ENCODE measurements at regions not wholly inside any gene's neighbourhood (a gene's known extent, or its start where the extent isn't known, plus 50 kb on each side); places are given as distances from the start of the nearest gene placed in this dataset.
"Not testable (repeated sequence)": the region's sequence is repeated elsewhere in the genome, so short reads cannot be mapped to it uniquely, and the experiment has no call there.

GRCh38 chr20:29325304-29325640, 1932.2 kb upstream of the DEFB115 start:
- DNase-seq (no peak), FAIRE-seq (no peak)
- H3K27me3 ChIP-seq (ENCODE audit: control insufficient read depth, insufficient read depth, low read length) = no peaks in the 10 kb centered on the region

DNA sequence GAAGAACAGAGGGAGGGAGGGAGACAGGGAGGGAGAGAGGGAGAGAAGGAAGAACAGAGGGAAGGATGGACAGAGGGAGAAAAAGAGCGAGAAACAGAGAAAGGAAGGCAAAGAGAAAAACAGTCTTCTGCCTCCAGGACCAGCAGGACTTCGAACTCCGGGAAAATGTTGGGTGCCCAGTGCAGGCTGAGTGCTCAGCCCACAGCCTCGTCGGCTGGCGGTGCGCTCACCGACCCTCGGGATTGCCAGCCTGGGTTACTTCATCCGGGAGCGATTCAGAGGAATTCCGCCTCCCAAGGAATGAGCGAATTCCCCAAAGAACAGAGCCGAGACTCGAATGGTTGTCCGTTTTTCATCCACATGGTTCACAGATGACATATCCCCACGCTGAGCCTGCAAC, 1931.7 kb upstream of the DEFB115 start:
- FAIRE-seq = not testable (repeated sequence)

More at GRCh38 chr20:29325304-29325640, 1932.2 kb upstream of the DEFB115 start:
- H3K9me3 ChIP-seq (ENCODE audit: control insufficient read depth in 2 of 3, insufficient read depth in 1 of 3, low read length in 3 of 3) = peaks cover 0 to 5% (median 3%) of the 10 kb centered on the region in 3 donors
- H3K27ac ChIP-seq (ENCODE audit: low read depth in 2 of 2, low read length in 2 of 2) = no peak overlapping the region
- H3K4me1 ChIP-seq (ENCODE audit: control insufficient read depth in 2 of 3, insufficient read depth in 2 of 3, low read depth in 1 of 3, low read length in 3 of 3) = no peaks in the 10 kb centered on the region
- no peak overlapping the region for H3K9ac ChIP-seq (ENCODE audit: low read length in 3 of 3)
- H3K4me3 ChIP-seq (ENCODE audit: low read length in 3 of 3) = no peak overlapping the region
- intact Hi-C loops (cut with DNase I) = no loop called here
- no peaks in the 10 kb centered on the region for H3K36me3 ChIP-seq (ENCODE audit: control insufficient read depth in 2 of 3, insufficient read depth in 3 of 3, low read length in 3 of 3)
- TF ChIP-seq, protein P1, sequence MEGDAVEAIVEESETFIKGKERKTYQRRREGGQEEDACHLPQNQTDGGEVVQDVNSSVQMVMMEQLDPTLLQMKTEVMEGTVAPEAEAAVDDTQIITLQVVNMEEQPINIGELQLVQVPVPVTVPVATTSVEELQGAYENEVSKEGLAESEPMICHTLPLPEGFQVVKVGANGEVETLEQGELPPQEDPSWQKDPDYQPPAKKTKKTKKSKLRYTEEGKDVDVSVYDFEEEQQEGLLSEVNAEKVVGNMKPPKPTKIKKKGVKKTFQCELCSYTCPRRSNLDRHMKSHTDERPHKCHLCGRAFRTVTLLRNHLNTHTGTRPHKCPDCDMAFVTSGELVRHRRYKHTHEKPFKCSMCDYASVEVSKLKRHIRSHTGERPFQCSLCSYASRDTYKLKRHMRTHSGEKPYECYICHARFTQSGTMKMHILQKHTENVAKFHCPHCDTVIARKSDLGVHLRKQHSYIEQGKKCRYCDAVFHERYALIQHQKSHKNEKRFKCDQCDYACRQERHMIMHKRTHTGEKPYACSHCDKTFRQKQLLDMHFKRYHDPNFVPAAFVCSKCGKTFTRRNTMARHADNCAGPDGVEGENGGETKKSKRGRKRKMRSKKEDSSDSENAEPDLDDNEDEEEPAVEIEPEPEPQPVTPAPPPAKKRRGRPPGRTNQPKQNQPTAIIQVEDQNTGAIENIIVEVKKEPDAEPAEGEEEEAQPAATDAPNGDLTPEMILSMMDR (IDR thresholded peaks at IDR 0.05; ENCODE audit: borderline replicate concordance, extremely low read depth, insufficient read depth) = no peak

GRCh38 chr20:29326376-29327070, 1930.9 kb upstream of the DEFB115 start:
- TF ChIP-seq, protein P1 (IDR thresholded peaks at IDR 0.05; ENCODE audit: borderline replicate concordance, extremely low read depth, insufficient read depth) = no peak
- no peaks in the 10 kb centered on the region for H3K4me1 ChIP-seq (ENCODE audit: control insufficient read depth in 2 of 3, insufficient read depth in 2 of 3, low read depth in 1 of 3, low read length in 3 of 3)
- no peaks in the 10 kb centered on the region for H3K36me3 ChIP-seq (ENCODE audit: control insufficient read depth in 2 of 3, insufficient read depth in 3 of 3, low read length in 3 of 3)
- no peak overlapping the region for H3K27ac ChIP-seq (ENCODE audit: low read depth in 2 of 2, low read length in 2 of 2)
- no peak overlapping the region for H3K4me3 ChIP-seq (ENCODE audit: low read length in 3 of 3)
- DNase-seq = peak in 1 of 5 donors; percentile 81
- H3K9ac ChIP-seq (ENCODE audit: low read length in 3 of 3) = no peak overlapping the region
- H3K27me3 ChIP-seq (ENCODE audit: control insufficient read depth, insufficient read depth, low read length) = no peaks in the 10 kb centered on the region
- FAIRE-seq = no peak
- H3K9me3 ChIP-seq (ENCODE audit: control insufficient read depth in 2 of 3, insufficient read depth in 1 of 3, low read length in 3 of 3) = peaks cover 0 to 5% (median 3%) of the 10 kb centered on the region in 3 donors
- intact Hi-C loops (cut with DNase I) = no loop called here

More for the DNA sequence above, 1931.7 kb upstream of the DEFB115 start:
- H3K9ac ChIP-seq (ENCODE audit: low read length in 3 of 3); DNase-seq; H3K4me3 ChIP-seq (ENCODE audit: low read length in 3 of 3); H3K27ac ChIP-seq (ENCODE audit: low read depth in 2 of 2, low read length in 2 of 2); H3K9me3 ChIP-seq (ENCODE audit: control insufficient read depth in 2 of 3, insufficient read depth in 1 of 3, low read length in 3 of 3); H3K36me3 ChIP-seq (ENCODE audit: control insufficient read depth in 2 of 3, insufficient read depth in 3 of 3, low read length in 3 of 3); H3K27me3 ChIP-seq (ENCODE audit: control insufficient read depth, insufficient read depth, low read length); intact Hi-C loops (cut with DNase I); H3K4me1 ChIP-seq (ENCODE audit: control insufficient read depth in 2 of 3, insufficient read depth in 2 of 3, low read depth in 1 of 3, low read length in 3 of 3): not testable (repeated sequence)

- FAIRE-seq; intact Hi-C loops (cut with DNase I); H3K4me1 ChIP-seq (ENCODE audit: control insufficient read depth in 2 of 3, insufficient read depth in 2 of 3, low read depth in 1 of 3, low read length in 3 of 3); H3K4me3 ChIP-seq (ENCODE audit: low read length in 3 of 3); H3K9ac ChIP-seq (ENCODE audit: low read length in 3 of 3); H3K27me3 ChIP-seq (ENCODE audit: control insufficient read depth, insufficient read depth, low read length); H3K36me3 ChIP-seq (ENCODE audit: control insufficient read depth in 2 of 3, insufficient read depth in 3 of 3, low read length in 3 of 3); H3K9me3 ChIP-seq (ENCODE audit: control insufficient read depth in 2 of 3, insufficient read depth in 1 of 3, low read length in 3 of 3); H3K27ac ChIP-seq (ENCODE audit: low read depth in 2 of 2, low read length in 2 of 2): not testable (repeated sequence)
- DNase-seq = peak in 2 of 5 donors; percentile 3 to 81
- TF ChIP-seq, protein P1 (IDR thresholded peaks at IDR 0.05; ENCODE audit: borderline replicate concordance, extremely low read depth, insufficient read depth) = peak; percentile 45
Measured at GRCh38 chr20:29327600-29328420, 1929.7 kb upstream of the DEFB115 start.

- H3K4me1 ChIP-seq (ENCODE audit: control insufficient read depth in 2 of 3, insufficient read depth in 2 of 3, low read depth in 1 of 3, low read length in 3 of 3); H3K27me3 ChIP-seq (ENCODE audit: control insufficient read depth, insufficient read depth, low read length); H3K9ac ChIP-seq (ENCODE audit: low read length in 3 of 3); DNase-seq; FAIRE-seq; H3K36me3 ChIP-seq (ENCODE audit: control insufficient read depth in 2 of 3, insufficient read depth in 3 of 3, low read length in 3 of 3); intact Hi-C loops (cut with DNase I); H3K27ac ChIP-seq (ENCODE audit: low read depth in 2 of 2, low read length in 2 of 2); H3K4me3 ChIP-seq (ENCODE audit: low read length in 3 of 3); H3K9me3 ChIP-seq (ENCODE audit: control insufficient read depth in 2 of 3, insufficient read depth in 1 of 3, low read length in 3 of 3): not testable (repeated sequence)
Measured at GRCh38 chr20:29330429-29331115, 1926.9 kb upstream of the DEFB115 start.

Measured in kidney (tissue), 13 donors.